PC-9 (cell line): ENCODE measurements at regions not wholly inside any gene's neighbourhood (a gene's known extent, or its start where the extent isn't known, plus 50 kb on each side); places are given as distances from the start of the nearest gene placed in this dataset.

ENCODE experiments used
- EZH2 ChIP-seq: fragments of 200-600 bp; sonication (generic); IDR thresholded peaks from 2 replicates; pipeline ENCODE4 v1.8.0; 2017; ENCODE audit warnings: antibody characterized with exemption, low read depth
- TF ChIP-seq, protein P1 (sequence below): fragments of 200-600 bp; sonication (generic); conservative IDR thresholded peaks from 2 replicates; pipeline ENCODE4 v1.6.1; 2017; ENCODE audit warnings: mixed run types, antibody characterized with exemption, mild to moderate bottlenecking, moderate library complexity

DNA sequence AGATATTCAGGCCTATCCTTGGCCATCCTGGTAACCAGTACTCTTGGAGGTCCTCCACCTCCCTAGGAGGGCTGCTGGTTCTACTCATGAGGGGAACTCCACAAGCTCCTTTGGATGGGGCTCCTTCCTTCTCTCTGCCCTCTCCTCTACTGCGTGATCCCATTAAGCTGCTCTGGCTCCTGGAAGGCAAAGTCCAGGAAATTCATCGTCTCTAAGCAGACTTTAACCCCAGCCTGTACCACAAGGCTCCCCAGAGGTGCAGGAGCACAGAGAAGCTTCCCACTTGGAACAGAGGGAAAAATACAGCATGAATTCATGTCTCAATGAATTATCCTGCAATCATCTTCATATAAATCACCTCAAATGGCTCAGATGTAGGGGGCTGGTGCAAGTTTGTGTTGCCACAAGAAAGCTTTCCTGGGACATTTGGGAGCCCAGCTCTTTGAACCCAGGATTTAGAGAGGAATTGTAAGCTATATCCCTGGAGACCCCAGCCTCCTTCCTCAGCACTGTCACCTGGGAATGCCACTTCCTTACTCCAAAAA lies 355.4 kb downstream of the CDC5L start:
- TF ChIP-seq, protein P1, sequence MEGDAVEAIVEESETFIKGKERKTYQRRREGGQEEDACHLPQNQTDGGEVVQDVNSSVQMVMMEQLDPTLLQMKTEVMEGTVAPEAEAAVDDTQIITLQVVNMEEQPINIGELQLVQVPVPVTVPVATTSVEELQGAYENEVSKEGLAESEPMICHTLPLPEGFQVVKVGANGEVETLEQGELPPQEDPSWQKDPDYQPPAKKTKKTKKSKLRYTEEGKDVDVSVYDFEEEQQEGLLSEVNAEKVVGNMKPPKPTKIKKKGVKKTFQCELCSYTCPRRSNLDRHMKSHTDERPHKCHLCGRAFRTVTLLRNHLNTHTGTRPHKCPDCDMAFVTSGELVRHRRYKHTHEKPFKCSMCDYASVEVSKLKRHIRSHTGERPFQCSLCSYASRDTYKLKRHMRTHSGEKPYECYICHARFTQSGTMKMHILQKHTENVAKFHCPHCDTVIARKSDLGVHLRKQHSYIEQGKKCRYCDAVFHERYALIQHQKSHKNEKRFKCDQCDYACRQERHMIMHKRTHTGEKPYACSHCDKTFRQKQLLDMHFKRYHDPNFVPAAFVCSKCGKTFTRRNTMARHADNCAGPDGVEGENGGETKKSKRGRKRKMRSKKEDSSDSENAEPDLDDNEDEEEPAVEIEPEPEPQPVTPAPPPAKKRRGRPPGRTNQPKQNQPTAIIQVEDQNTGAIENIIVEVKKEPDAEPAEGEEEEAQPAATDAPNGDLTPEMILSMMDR: no peak
- no peak for TF ChIP-seq EZH2
